GM23338 (cell line): ENCODE measurements at regions not wholly inside any gene's neighbourhood (a gene's known extent, or its start where the extent isn't known, plus 50 kb on each side); places are given as distances from the start of the nearest gene placed in this dataset.

Experiments
- EZH2 ChIP-seq: fragments of 200-600 bp; sonication (generic); IDR thresholded peaks from one replicate; pipeline ENCODE4 v1.8.0; 2017; ENCODE audit warnings: antibody characterized with exemption, mild to moderate bottlenecking, low read depth; ENCODE audit not compliant: unreplicated experiment
- TF ChIP-seq, protein P1 (sequence below), 2 experiments: fragments of 200-600 bp in 1 of 2; sonication (generic) in 1 of 2; conservative IDR thresholded peaks; 2 replicates each; pipeline versions ENCODE4 v1.5.1 to v1.6.1; 2016 to 2017; ENCODE audit warnings: antibody characterized with exemption in 2 of 2, low read depth in 2 of 2, mild to moderate bottlenecking in 2 of 2, moderate library complexity in 1 of 2

DNA sequence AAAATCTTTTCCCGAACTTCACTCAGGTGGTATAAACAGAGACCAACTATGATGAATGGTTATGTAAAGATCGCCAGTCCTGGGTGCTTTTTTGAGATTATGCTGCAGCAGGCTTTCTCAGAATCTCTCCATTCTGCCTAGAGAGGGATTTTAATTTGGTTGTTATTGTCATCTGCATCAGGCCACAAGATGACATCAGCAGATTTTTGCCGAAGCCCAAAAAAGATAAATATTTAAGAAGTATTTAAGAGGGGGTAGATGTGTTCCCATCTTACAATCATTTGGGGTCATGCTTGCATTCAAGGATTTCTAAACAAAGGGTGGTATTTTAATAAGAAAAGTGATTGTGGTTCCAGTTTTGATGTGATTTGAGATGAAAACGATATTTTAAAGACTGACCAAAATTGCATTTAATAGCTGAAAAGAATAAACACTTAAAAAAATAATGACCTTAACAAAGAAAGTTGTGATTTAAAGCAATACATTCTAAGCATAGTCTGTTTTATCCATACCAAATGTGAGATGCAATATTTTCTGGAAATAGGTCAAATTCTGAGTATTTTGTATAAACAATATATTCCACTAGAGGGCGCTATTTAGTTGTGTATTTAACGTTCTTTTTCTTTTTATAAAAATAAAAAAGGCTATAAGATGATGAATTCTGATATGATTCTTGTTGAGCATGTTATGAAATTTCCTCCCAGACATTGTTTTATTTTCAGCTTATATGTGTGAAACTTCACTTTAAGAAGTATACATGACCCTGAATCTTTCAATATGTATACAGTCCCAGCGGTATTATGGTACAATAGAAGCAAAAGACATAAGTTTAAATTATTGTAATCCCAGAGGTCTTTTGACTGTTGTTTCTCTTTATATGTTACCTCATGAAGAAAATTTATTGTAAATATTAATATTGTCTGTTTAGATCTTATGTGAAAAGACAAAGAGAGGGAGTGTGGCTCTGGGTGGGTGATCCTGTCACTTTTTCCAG, 51.0 kb upstream of the ZFP64 start:
- TF ChIP-seq, protein P1, sequence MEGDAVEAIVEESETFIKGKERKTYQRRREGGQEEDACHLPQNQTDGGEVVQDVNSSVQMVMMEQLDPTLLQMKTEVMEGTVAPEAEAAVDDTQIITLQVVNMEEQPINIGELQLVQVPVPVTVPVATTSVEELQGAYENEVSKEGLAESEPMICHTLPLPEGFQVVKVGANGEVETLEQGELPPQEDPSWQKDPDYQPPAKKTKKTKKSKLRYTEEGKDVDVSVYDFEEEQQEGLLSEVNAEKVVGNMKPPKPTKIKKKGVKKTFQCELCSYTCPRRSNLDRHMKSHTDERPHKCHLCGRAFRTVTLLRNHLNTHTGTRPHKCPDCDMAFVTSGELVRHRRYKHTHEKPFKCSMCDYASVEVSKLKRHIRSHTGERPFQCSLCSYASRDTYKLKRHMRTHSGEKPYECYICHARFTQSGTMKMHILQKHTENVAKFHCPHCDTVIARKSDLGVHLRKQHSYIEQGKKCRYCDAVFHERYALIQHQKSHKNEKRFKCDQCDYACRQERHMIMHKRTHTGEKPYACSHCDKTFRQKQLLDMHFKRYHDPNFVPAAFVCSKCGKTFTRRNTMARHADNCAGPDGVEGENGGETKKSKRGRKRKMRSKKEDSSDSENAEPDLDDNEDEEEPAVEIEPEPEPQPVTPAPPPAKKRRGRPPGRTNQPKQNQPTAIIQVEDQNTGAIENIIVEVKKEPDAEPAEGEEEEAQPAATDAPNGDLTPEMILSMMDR (conservative IDR thresholded peaks at IDR 0.05; ENCODE audit: low read depth in 2 of 2), result peak in 1 of 2 experiments; percentile 89; a peak in 3 of 4 replicates
- TF ChIP-seq EZH2, result no peak
